ENCODE measurements at regions not wholly inside any gene's neighbourhood (a gene's known extent, or its start where the extent isn't known, plus 50 kb on each side); places are given as distances from the start of the nearest gene placed in this dataset.
A peak's percentile ranks its signal among the peaks of the same experiment; 100 is the strongest.

- TF ChIP-seq, protein P1, sequence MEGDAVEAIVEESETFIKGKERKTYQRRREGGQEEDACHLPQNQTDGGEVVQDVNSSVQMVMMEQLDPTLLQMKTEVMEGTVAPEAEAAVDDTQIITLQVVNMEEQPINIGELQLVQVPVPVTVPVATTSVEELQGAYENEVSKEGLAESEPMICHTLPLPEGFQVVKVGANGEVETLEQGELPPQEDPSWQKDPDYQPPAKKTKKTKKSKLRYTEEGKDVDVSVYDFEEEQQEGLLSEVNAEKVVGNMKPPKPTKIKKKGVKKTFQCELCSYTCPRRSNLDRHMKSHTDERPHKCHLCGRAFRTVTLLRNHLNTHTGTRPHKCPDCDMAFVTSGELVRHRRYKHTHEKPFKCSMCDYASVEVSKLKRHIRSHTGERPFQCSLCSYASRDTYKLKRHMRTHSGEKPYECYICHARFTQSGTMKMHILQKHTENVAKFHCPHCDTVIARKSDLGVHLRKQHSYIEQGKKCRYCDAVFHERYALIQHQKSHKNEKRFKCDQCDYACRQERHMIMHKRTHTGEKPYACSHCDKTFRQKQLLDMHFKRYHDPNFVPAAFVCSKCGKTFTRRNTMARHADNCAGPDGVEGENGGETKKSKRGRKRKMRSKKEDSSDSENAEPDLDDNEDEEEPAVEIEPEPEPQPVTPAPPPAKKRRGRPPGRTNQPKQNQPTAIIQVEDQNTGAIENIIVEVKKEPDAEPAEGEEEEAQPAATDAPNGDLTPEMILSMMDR (IDR thresholded peaks at IDR 0.05): peak; percentile 75
Observed at GRCh38 chr7:116122972-116123595, 87.3 kb upstream of the TES start.

GRCh38 chr7:116128139-116128538, 82.2 kb upstream of the TES start:
- TF ChIP-seq, protein P1 (IDR thresholded peaks at IDR 0.05): no peak

- TF ChIP-seq, protein P1 (IDR thresholded peaks at IDR 0.05): no peak
Observed at GRCh38 chr7:116135306-116135705, 75.0 kb upstream of the TES start.

- TF ChIP-seq, protein P1 (IDR thresholded peaks at IDR 0.05): peak; percentile 86
Observed at GRCh38 chr7:116138202-116138801, 72.0 kb upstream of the TES start.

GRCh38 chr7:116139007-116139406, 71.3 kb upstream of the TES start:
- TF ChIP-seq, protein P1 (IDR thresholded peaks at IDR 0.05): no peak

- TF ChIP-seq, protein P1 (IDR thresholded peaks at IDR 0.05): no peak
Observed at GRCh38 chr7:116139807-116140206, 70.5 kb upstream of the TES start.

DNA sequence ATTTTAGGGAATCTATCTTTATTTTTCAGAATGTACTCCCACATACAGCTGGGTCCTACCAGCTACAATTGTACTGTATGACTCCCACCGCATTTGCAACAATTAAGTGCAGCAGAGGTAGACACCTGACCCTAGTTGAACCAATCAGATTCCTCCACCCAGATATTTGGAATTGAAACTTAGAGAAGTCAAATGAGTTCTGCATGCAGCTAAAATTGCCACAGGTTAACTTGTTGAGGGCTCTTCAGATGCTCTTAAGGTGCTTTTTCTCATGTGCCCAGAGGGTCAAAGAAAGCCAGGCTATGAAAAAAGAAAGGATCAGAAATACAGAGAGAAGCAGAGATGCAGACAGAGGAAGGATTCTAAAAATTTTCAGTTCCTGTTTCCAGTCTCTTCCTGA, 68.0 kb upstream of the TES start:
- TF ChIP-seq, protein P1 (IDR thresholded peaks at IDR 0.05): no peak

All from LNCAP (cell line).